ENCODE measurements at regions not wholly inside any gene's neighbourhood (a gene's known extent, or its start where the extent isn't known, plus 50 kb on each side); places are given as distances from the start of the nearest gene placed in this dataset.

- no peak for TF ChIP-seq CTCF (IDR thresholded peaks at IDR 0.05; ENCODE audit: low read depth, low read length)
- DNase-seq (ENCODE audit: low read depth, low spot score), result no peak
- in situ Hi-C loops (cut with HindIII; ENCODE audit: low sequenced_read_pairs), result no loop called here
- H3K4me3 ChIP-seq (ENCODE audit: low read depth, low read length), result no peak overlapping the region
These were observed 111.1 kb downstream of the SPTSSA start for GRCh38 chr14:34350903-34351302.

GRCh38 chr14:34348592-34348991 lies 113.4 kb downstream of the SPTSSA start:
- DNase-seq (ENCODE audit: low read depth, low spot score), result no peak
- no peak for TF ChIP-seq CTCF (IDR thresholded peaks at IDR 0.05; ENCODE audit: low read depth, low read length)
- no peak overlapping the region for H3K4me3 ChIP-seq (ENCODE audit: low read depth, low read length)
- in situ Hi-C loops (cut with HindIII; ENCODE audit: low sequenced_read_pairs), result no loop called here

GRCh38 chr14:34347683-34348082 lies 114.4 kb downstream of the SPTSSA start:
- no peak for TF ChIP-seq CTCF (IDR thresholded peaks at IDR 0.05; ENCODE audit: low read depth, low read length)
- no peak for DNase-seq (ENCODE audit: low read depth, low spot score)
- no peak overlapping the region for H3K4me3 ChIP-seq (ENCODE audit: low read depth, low read length)
- in situ Hi-C loops (cut with HindIII; ENCODE audit: low sequenced_read_pairs), result no loop called here

- no peak for TF ChIP-seq CTCF (IDR thresholded peaks at IDR 0.05; ENCODE audit: low read depth, low read length)
- no peak for DNase-seq (ENCODE audit: low read depth, low spot score)
- in situ Hi-C loops (cut with HindIII; ENCODE audit: low sequenced_read_pairs), result no loop called here
- no peak overlapping the region for H3K4me3 ChIP-seq (ENCODE audit: low read depth, low read length)
These were observed 116.1 kb downstream of the SPTSSA start for GRCh38 chr14:34345718-34346465.

- no peak for DNase-seq (ENCODE audit: low read depth, low spot score)
- in situ Hi-C loops (cut with HindIII; ENCODE audit: low sequenced_read_pairs), result no loop called here
- no peak overlapping the region for H3K4me3 ChIP-seq (ENCODE audit: low read depth, low read length)
- no peak for TF ChIP-seq CTCF (IDR thresholded peaks at IDR 0.05; ENCODE audit: low read depth, low read length)
These were observed 117.7 kb downstream of the SPTSSA start for GRCh38 chr14:34344318-34344717.

- peak; percentile 90 for DNase-seq (ENCODE audit: low read depth, low spot score)
- in situ Hi-C loops (cut with HindIII; ENCODE audit: low sequenced_read_pairs), result no loop called here
- no peak for TF ChIP-seq CTCF (IDR thresholded peaks at IDR 0.05; ENCODE audit: low read depth, low read length)
- no peak overlapping the region for H3K4me3 ChIP-seq (ENCODE audit: low read depth, low read length)
These were observed 121.9 kb downstream of the SPTSSA start for GRCh38 chr14:34340025-34340625.
